Lower leg skin (tissue), 4 donors: ENCODE measurements at regions not wholly inside any gene's neighbourhood (a gene's known extent, or its start where the extent isn't known, plus 50 kb on each side); places are given as distances from the start of the nearest gene placed in this dataset.
"Not testable (repeated sequence)": the region's sequence is repeated elsewhere in the genome, so short reads cannot be mapped to it uniquely, and the experiment has no call there.

Source experiments
- DNase-seq, 2 donors: peaks; one replicate each; pipeline ENCODE4 v3.0.0-alpha.2; 2019; ENCODE audit warnings: low spot score in 2 of 2
- H3K4me3 ChIP-seq: fragments of 200-600 bp; sonication (generic); 2 replicates; pipeline ENCODE4 v1.5.1; 2017; ENCODE audit warnings: mild to moderate bottlenecking, low read depth; ENCODE audit not compliant: poor library complexity, severe bottlenecking
- CTCF ChIP-seq, 3 donors: fragments of 450-650 bp; IDR thresholded peaks; one replicate each; pipeline ENCODE4 v1.5.1; 2016; ENCODE audit warnings: antibody characterized with exemption in 3 of 3, mild to moderate bottlenecking in 3 of 3, moderate library complexity in 2 of 3
- POLR2A ChIP-seq, 2 donors: fragments of 450-650 bp; IDR thresholded peaks; one replicate each; pipeline ENCODE4 v1.6.1; 2016 to 2017; ENCODE audit warnings: antibody characterized with exemption in 2 of 2, mild to moderate bottlenecking in 1 of 2, moderate library complexity in 1 of 2
- WGBS, 2 donors: methylation state at CpG; one replicate each; pipeline ENCODE4 v1.1.5; 2018; 5-methylcytosine and 5-hydroxymethylcytosine counted together
- intact Hi-C: fragments of 100-400 bp; cut with DNase I; formaldehyde crosslinking; loops from one replicate; pipeline ENCODE4 v1.15.0; 2023; ENCODE audit warnings: low total_unique reads

- H3K4me3 ChIP-seq, result no peak overlapping the region
- no peak for DNase-seq
- no peak for TF ChIP-seq POLR2A (IDR thresholded peaks at IDR 0.05)
- no peak for TF ChIP-seq CTCF (IDR thresholded peaks at IDR 0.05)
- intact Hi-C loops, result no loop called here
- WGBS, 2 donors, result 71 to 78% methylated on average over 5 of the region's 5 CpGs
These were observed 208.7 kb downstream of the MAP2K4 start for GRCh38 chr17:12229335-12229734.

DNA sequence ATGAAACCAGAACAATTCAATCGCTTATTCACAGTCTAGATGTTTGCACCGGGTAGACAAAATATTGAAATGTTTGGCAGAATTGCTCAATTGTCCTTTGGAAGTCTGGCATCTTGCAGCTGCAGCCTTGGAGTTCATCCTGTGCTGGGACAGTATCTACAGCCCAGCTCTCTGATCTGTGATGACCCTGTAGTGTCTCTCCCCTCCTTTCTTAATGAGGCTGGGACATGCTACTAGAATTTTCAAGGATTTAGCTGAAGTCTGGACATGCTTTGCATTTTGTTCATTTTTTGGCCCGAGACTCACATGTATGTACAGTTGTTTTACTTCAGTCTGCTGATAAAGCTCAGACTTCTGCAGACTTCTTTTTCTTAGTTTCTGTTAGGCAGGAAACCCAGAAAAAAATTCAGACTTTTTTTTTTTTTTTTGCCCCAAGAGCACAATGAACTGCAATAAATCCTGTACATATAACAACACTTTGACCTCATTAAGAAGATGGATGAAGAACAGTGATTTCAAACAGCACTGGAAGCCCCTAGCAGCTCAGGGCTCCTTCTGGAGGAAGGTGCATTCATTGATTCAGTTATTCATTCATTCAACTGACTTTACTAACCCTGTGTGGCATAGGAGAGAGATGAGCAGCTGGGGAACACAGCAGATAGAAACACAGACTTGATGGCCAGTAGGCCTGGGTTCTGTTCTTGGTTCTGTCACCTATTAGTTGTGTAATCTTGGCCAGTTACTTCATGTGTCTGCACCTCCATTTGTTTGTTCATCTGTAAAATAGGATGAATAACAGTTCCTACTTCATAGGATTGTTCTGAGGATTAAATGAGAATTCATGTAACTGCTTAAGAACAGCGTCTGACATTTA lies 210.0 kb downstream of the MAP2K4 start:
- 47 to 56% methylated on average over 4 of the region's 4 CpGs for WGBS, 2 donors
- TF ChIP-seq CTCF (IDR thresholded peaks at IDR 0.05) (no peak), POLR2A (IDR thresholded peaks at IDR 0.05) (no peak)
- DNase-seq, result no peak
- intact Hi-C loops, result no loop called here
- H3K4me3 ChIP-seq, result no peak overlapping the region

DNA sequence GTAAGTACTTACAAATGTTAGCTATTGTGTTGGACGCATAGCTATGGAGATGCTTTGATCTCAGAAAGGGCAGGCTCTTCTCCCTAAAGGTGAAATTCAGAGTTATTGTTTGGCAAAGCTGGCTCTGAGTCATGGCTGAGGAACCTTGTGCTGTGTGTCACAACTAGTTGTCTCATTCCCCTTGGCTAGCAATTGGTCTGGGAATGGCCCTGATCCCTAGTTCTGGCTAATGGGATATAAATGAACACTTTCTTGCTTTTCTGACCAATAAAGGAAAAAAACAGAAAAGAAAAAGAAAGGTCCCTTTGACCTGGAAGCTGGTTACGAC lies 210.6 kb downstream of the MAP2K4 start:
- no peak for TF ChIP-seq CTCF (IDR thresholded peaks at IDR 0.05)
- TF ChIP-seq POLR2A (IDR thresholded peaks at IDR 0.05), result no peak
- DNase-seq, result no peak
- intact Hi-C loops, result no loop called here
- WGBS, 2 donors, result 65 to 77% methylated on average over 2 of the region's 2 CpGs
- H3K4me3 ChIP-seq, result no peak overlapping the region

DNA sequence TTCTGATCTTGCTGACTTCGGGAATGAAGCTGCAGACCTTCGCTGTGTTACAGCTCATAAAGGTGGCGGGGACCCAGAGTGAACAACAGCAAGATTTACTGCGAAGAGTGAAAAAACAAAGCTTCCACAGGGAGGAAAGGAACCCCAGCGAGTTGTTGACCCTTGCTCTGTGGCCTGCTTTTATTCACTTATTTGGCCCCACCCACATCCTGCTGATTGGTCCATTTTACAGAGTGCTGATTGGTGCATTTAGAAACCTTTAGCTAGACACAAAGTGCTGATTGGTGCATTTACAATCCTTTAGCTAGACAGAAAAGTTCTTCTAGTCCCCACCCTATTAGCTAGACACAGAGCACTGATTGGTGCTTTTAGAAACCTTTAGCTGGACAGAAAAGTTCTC lies 218.3 kb downstream of the MAP2K4 start:
- DNase-seq, H3K4me3 ChIP-seq, intact Hi-C loops: not testable (repeated sequence)
- 91% methylated on average over 5 of the region's 5 CpGs for WGBS, 2 donors

DNA sequence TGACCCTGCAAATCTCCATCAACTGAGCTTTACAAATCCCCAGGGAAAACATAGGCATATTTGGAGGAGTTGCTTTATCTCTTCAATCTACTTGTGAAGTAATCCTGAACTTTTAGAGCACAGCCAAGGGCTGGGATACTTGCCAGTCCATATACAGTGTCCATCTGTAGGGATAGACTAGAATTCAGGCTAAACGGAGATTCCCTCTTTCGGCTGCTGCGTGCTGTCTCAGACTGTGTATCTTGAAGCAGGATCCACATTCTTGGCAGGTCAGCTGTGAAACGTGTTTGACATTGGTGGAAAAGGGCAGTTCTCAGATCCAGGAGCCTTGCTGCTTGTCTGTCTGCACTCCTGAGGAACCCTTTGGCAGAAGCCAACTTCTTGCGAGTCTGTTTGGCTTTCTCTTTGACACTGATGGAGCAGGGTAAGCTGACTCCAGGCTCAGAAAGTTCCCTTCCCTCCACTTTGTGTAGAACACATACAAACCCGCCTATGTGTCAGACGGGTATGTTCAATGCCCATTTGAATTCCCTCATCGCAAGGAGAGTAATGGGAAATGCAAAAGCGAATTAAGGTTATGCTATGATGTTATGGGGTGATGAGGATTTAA lies 221.8 kb downstream of the MAP2K4 start:
- TF ChIP-seq POLR2A (IDR thresholded peaks at IDR 0.05), result no peak
- TF ChIP-seq CTCF (IDR thresholded peaks at IDR 0.05), result no peak
- WGBS, 2 donors, result 82 to 85% methylated on average over 9 of the region's 9 CpGs
- intact Hi-C loops, result no loop called here
- no peak overlapping the region for H3K4me3 ChIP-seq
- DNase-seq, result no peak

DNA sequence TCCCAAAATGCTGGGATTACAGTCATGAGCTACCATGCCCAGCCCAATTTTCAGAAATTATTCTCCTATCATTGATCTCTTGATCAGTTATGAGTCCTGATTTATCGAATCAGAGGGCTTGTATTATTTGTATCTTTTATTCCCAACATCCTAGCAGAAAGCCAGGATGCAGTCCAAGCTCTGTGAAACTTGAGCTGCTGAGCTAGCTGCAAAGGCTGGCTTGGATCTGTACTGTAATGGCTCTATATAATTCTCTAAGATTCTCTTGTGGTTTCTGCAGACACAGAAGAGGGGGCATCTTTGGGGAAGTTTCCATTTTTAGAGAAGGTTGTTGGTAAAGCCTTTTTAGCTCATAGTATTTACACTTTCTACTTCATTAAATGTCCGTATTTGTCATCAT lies 227.1 kb downstream of the MAP2K4 start:
- DNase-seq, result no peak
- H3K4me3 ChIP-seq, result no peak overlapping the region
- intact Hi-C loops, result no loop called here
- WGBS, 2 donors, result 73 to 77% methylated on average over 2 of the region's 2 CpGs
- TF ChIP-seq CTCF (IDR thresholded peaks at IDR 0.05), result no peak
- TF ChIP-seq POLR2A (IDR thresholded peaks at IDR 0.05), result no peak
